ENCODE measurements at regions not wholly inside any gene's neighbourhood (a gene's known extent, or its start where the extent isn't known, plus 50 kb on each side); places are given as distances from the start of the nearest gene placed in this dataset.

DNA sequence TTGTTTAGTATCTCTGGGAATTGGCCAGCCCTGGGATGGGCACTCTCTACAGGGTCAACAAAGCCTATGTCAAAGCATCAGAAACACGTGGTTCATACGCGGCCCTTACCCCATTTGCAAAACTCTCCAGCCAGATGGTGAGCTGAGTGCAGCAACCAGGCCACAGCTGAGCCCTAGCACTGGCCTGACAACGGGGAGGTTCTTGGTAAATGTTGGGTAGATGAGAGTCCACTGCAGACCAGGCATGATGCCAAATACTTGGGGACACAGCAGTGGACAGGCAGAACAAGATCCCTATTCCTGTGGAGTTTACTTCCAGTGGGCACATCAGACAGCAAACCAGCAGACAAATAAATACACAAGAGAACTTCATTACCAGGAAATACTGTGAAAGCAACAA is 172.1 kb upstream of the SYT13 start:
- DNase-seq (ENCODE audit: low read depth) = no peak
- in situ Hi-C loops (cut with HindIII; ENCODE audit: low pct_unique_long_range_greater_than_20kb, low sequenced_read_pairs) = no loop called here

DNA sequence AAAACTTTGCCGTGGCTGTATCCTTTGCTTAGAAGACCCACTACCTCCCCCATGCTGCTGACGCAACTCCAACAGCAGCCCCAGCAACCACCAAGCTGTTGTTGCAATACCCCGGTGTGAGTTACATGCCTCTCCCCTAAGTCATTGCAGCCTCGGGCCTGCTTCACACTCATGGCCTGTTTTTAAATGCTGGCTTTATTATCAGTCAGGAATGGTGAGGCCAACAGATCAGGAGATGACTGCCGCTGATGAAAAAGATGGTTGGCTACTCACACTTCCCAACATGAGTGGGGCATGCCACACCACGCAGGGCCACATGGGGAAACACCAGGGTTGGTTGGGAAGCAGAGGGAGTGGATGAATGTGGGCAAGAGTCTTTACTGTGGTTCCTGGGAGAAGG is 171.5 kb upstream of the SYT13 start:
- in situ Hi-C loops (cut with HindIII; ENCODE audit: low pct_unique_long_range_greater_than_20kb, low sequenced_read_pairs) = no loop called here
- DNase-seq (ENCODE audit: low read depth) = no peak

DNA sequence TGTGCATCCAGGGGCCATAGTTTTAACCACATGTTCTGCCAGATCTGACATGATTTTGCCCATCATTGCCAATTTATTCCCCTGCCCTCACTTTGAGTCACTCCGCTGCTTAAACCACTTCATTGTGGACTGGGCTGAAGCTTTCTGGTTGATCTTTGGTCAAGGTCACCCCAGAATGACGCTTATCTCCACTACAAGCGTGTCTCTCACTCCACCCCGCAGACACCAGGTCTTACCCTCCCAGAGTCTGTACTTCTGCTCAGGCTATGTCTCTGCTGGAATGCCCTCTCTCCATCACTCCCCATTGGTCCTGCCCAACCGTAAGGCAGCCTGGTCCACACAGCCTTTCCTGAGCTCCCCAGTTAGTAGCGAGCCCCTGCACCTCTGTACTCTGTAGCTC is 170.5 kb upstream of the SYT13 start:
- DNase-seq (ENCODE audit: low read depth) = no peak
- in situ Hi-C loops (cut with HindIII; ENCODE audit: low pct_unique_long_range_greater_than_20kb, low sequenced_read_pairs) = no loop called here

DNA sequence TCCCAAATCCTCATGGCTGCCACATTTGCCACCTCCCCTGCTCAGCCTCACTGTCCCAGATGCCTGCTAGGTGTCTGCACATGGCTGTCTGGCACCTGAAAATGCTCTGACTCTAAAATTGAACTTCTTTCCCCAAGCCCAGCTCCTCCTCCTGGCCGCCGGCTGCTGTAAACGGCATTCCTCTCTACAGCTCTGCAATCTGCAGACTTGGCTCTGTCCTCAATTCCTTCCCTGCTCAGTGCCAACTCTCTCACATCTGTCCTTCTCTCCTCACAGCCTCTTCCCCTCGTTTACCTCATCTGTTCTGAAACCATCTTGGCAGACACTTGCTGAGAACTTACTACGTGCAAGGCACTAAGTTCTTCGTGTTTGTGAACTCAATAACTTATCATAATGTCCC is 169.4 kb upstream of the SYT13 start:
- in situ Hi-C loops (cut with HindIII; ENCODE audit: low pct_unique_long_range_greater_than_20kb, low sequenced_read_pairs) = no loop called here
- no peak for DNase-seq (ENCODE audit: low read depth)

DNA sequence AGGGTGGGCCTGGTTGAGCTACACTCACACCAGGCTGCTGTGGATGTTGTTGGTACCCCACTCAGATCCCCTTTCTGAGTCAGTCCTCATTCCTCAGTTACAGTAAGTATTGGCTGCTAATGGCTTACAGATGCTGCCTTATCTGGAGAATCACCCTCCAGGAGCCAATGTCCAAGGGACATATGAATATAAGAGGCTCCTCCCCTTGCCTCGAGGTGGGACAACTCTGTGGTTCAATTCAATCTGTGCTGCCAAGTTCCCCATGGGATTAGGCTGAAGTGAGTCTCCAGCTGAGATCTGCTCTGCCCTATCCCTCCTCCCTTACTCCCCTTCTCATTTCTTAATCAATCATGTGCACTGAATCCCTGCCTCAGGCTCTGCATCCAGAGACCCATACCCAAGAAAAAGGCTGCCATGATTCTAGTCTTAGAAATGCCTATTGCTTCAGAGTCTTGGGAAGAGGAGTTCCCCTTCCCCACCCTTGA is 168.8 kb upstream of the SYT13 start:
- in situ Hi-C loops (cut with HindIII; ENCODE audit: low pct_unique_long_range_greater_than_20kb, low sequenced_read_pairs) = no loop called here
- DNase-seq (ENCODE audit: low read depth) = no peak

DNA sequence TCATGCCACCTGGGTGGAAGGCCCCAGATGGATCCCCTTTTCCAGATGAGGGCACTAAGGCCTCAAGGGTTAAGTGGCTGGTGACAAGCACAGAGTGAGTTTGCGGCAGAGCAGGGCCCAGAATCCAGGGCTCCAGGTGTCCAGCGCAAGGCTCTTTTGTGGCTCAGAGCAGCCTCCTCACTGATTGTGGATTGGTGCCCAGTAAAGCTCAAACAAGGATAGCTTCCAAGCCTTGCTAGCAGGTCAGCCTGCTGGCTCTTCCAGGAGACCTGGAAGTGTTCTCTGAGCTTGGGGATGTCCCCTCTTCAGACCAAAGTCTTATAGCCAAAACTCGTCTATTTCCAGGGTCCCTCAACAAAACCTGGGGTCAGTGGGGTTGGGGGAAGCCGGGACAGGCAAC is 167.6 kb upstream of the SYT13 start:
- in situ Hi-C loops (cut with HindIII; ENCODE audit: low pct_unique_long_range_greater_than_20kb, low sequenced_read_pairs) = no loop called here
- DNase-seq (ENCODE audit: low read depth) = no peak

DNA sequence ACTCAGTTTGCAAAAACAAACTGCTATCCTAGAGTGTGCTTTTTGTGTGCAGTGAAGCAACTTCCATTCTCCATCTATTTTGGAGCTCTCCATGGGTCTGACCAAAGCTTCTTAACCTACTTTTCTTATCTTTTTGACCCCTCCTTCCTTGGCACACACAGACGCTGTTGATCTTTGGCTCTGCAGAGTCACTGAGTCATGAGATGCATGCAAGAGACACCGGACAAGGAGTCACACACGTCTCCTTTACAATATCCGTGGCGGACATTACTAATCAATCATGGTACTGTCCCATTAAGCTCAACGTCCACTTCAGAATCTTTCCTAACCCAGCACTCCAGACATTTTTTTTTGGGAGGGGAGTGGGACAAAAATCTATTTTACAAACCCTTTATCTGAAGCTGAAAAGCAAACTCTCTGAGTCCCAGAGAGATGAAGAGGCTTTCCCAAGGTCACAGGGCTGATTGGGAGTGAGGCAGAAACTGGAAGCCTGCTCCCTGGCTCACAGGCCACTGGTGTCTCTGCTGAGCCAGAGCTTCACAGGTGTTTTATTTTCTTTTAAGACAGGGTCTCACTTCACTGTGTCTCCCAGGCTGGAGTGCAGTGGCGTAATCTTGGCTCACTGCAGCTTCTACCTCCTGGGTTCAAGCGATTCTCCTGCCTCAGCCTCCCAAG is 165.8 kb upstream of the SYT13 start:
- no peak for DNase-seq (ENCODE audit: low read depth)

DNA sequence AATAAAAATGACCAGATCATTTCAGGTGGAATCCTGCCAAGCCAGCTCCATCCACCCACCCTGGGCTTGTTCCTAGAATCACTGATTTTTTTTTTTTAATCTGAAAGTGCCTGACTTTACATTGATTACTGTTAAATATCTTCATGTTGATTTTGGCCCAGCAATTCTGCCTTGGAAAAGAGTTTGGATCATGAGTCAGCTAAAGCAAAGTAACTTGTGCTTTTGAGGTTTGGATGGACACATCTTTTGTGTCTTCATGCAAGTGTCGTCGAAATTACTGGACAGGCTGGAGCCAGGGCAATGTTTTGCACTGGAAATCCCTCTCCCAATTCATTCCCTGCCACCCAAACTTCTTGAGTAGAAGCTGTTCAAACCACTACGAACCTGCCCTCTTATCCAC is 164.0 kb upstream of the SYT13 start:
- no peak for DNase-seq (ENCODE audit: low read depth)
- in situ Hi-C loops (cut with HindIII; ENCODE audit: low pct_unique_long_range_greater_than_20kb, low sequenced_read_pairs) = no loop called here

More for the DNA sequence above, 165.8 kb upstream of the SYT13 start:
- in situ Hi-C loops (cut with HindIII; ENCODE audit: low pct_unique_long_range_greater_than_20kb, low sequenced_read_pairs) = no loop called here

DNA sequence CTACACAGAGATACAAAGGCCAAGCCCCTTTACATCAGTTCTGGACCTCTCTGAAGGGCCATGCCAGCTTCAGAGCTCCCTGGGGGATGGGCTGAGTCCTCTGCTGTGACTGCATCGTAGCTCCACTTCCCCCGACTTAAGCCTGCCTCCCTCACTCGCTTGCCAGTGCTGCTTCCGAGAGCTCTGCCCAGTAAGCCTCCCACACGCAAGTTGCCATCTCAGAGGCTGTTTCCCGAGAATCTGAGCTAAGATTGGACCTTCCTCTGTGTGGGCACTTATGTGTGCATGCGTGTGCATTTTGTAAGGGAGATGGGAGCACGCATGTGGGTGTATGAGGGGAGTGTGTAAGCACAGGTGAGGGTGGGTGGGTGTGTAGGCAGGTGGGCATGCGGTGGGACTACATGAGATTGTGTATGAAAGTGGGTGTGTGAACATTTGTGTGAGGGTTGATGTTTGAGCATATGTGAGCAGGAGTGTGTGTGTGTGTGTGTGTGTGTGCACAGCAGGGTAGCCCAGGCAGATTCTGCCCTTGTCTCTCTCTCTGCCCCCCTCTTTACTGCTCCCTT is 163.0 kb upstream of the SYT13 start:
- no peak for DNase-seq (ENCODE audit: low read depth)

DNA sequence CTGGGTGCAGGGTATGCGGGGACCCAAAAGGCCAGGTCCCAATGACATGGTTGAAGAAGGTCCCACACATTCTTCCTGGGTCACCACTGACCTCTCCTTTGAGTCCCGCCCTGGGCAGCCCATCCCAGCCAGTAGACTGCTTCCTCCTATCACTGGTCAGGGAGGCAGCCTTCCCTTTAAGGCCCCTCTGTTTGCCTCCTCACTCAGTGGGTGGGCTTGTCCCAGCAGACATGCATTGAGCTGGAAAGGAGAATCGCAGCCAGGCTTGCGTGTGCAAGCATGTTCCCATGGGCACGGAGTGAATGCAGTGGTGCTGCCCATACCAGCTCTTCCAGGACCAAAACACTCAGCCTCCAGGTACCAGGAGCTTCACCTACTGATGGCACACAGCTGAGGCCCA is 162.4 kb upstream of the SYT13 start:
- in situ Hi-C loops (cut with HindIII; ENCODE audit: low pct_unique_long_range_greater_than_20kb, low sequenced_read_pairs) = no loop called here
- DNase-seq (ENCODE audit: low read depth) = no peak

More for the DNA sequence above, 163.0 kb upstream of the SYT13 start:
- in situ Hi-C loops (cut with HindIII; ENCODE audit: low pct_unique_long_range_greater_than_20kb, low sequenced_read_pairs) = no loop called here

DNA sequence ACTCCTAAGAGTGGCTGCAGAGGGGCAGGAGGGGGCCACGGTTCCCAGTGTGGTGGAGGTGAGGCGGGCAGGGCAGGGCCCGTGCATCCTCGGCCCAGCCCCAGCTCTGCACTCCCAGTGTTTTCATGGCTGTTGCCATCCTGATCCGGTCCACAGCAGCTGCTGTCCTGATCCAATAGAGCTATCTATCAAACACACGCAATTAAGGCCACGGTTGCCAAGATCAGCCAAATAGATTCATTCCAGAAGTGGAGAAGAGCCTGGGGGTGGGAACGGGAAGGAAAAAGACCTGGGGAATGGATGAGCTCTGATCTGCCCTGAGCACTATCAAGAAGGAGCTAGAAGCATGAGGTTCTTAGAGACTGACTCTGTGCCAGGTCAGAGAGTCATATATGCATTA is 160.9 kb upstream of the SYT13 start:
- in situ Hi-C loops (cut with HindIII; ENCODE audit: low pct_unique_long_range_greater_than_20kb, low sequenced_read_pairs) = no loop called here
- no peak for DNase-seq (ENCODE audit: low read depth)

DNA sequence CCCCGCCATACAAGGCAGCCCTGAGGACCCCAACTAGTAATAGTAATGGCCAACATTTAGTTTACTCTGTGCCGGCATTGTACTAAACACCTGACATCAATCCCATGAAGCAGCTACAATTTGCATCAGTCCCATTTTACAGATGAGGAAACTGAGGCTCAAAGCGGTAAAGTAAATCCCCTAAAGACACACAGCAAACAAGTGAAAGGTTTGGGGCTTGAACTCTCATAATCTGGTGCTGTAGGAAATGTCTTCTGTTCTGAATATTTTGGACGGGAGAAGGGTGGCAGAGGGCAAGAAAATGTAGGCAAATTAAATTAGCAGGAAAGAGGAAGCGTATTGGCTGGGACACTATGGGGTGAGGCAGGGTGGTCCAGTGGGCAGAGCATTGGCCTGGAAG is 160.3 kb upstream of the SYT13 start:
- in situ Hi-C loops (cut with HindIII; ENCODE audit: low pct_unique_long_range_greater_than_20kb, low sequenced_read_pairs) = no loop called here
- DNase-seq (ENCODE audit: low read depth) = no peak

DNA sequence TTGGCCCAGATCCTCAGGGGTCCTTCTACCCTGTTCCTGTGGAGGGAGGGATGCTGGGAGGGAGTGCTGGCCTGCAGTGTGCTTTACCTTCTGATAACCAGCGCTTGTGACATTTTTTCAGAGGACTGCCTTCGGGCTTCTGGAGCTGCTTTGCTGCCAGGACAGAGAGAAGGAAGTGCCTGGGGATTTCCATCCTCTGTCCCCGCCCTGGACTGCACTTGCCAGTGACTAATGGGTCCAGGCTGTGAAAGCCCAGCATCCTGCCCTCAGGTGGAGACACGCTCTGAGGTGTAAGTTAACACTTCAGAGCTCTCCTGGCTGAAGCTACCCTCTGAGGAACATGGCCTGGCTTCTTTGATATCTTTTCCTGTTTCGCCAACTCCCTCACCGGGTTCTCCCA is 158.7 kb upstream of the SYT13 start:
- peak; percentile 16 for DNase-seq (ENCODE audit: low read depth)
- in situ Hi-C loops (cut with HindIII; ENCODE audit: low pct_unique_long_range_greater_than_20kb, low sequenced_read_pairs) = no loop called here

DNA sequence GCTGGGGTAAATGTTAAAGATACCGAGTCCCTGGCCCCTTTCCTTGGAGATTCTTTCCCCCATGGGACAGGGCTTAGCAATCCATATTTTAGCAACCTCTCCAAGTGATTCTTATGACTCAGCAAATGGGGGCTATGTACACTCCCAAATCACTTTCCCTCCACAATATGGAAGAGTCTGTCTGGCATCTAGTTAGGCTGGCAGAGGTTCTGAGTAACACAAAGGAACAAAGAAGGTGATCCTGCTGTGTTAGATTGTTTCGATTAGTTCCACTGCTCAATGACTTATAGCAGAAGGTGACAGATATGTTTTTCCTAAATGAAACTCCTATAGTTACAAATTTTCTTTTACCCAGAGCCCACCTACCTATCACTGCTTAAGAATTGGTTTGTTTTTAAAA is 154.0 kb upstream of the SYT13 start:
- DNase-seq (ENCODE audit: low read depth) = no peak
- in situ Hi-C loops (cut with HindIII; ENCODE audit: low pct_unique_long_range_greater_than_20kb, low sequenced_read_pairs) = no loop called here

DNA sequence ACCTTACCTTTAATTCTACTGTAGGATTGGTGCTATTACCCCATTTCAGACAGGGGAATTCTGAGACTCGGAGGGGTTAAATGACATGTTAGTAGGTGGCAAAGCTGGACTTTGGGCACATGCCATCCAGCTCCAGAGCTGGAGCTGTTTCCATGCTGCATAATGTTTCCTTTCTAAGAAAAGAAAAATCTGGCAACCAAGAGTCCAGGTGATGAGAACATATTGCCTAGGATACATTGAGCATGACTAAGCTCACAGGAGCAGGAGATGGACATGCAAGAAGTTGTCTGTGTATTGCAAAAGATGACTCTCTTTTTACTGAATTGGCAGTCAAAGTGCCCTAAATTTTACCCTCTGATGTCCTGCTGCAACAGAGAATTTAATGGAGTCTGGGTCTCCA is 150.8 kb upstream of the SYT13 start:
- no peak for DNase-seq (ENCODE audit: low read depth)
- in situ Hi-C loops (cut with HindIII; ENCODE audit: low pct_unique_long_range_greater_than_20kb, low sequenced_read_pairs) = no loop called here

DNA sequence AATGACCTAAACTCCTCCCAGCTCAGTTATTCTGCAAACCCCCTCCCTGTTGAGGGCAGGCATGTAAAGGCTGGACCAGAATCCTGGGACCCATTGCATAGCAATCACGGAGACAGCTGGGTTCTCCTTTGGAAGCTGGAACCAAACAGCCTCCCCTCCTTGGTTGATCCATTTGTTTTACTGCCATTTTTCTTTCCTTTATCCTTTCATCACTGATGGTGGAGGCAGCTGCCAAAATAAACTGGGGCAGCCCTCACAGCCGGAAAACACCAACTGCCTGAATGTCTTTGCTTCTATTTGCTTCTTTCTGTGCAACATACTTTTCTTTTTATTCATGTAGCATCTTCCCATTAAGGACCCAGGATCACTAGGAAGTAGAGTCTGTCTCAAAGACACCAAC is 150.0 kb upstream of the SYT13 start:
- no peak for DNase-seq (ENCODE audit: low read depth)
- in situ Hi-C loops (cut with HindIII; ENCODE audit: low pct_unique_long_range_greater_than_20kb, low sequenced_read_pairs) = no loop called here

DNA sequence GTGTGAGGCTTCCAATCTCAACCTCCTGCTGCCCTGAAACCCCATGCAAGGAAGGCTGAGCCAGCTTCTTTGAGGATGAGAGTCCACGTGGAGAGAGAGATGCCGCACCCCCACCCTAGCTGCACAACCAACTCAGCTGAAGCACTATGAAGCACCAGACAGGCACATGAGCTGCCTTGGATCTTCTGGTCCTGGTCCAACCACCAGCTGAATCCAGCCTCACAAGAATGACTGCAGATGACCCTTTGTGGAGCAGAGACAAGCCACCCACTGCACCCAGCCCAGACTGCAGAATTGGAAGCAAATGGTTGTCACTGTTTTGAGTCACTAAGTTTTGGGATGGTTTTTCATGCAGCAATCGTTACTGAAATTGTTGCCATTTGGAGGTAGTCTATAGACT is 149.6 kb upstream of the SYT13 start:
- in situ Hi-C loops (cut with HindIII; ENCODE audit: low pct_unique_long_range_greater_than_20kb, low sequenced_read_pairs) = no loop called here
- no peak for DNase-seq (ENCODE audit: low read depth)

DNA sequence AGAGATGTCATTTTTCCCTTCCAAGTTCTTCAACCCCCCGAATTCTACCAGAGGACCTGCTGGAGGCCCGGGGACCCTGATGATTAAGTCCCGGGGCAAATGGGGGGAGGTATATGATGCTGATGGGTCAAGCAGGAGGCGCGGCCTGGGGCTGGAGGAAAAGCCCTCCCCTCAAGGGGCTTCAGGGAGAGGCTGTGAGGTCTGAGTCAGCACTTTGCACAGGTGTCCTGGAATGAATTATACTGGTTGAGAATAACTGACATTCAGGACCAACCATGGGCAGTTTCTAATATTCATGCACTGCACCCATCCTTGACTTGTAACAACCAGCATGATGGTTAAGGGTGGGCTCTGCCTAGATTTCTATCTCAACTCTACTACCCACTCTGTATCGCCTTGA is 146.8 kb upstream of the SYT13 start:
- no peak for DNase-seq (ENCODE audit: low read depth)
- in situ Hi-C loops (cut with HindIII; ENCODE audit: low pct_unique_long_range_greater_than_20kb, low sequenced_read_pairs) = no loop called here

DNA sequence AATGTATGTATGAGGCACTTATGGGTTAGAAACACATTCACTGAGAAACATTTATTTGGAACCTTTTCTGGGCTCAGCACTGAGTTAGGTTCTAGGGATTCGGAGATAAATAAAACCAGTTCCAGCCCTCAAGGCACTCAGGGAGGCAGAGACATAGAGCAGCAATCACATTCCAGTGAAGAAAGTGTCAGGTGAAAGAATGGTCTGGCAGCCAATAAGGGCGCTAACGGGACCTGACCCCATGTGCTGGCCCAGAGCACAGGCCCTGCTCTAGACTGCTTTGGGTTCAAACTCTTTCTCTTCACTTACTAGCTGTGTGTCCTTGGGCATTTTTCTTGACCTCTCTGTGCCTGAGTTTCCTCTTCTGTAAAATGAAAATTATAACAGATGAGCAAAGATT is 146.0 kb upstream of the SYT13 start:
- no peak for DNase-seq (ENCODE audit: low read depth)
- in situ Hi-C loops (cut with HindIII; ENCODE audit: low pct_unique_long_range_greater_than_20kb, low sequenced_read_pairs) = no loop called here
